NCI-H1436 treated with DMSO at 0.1 percent for 48 hours (cell line): ENCODE measurements at regions not wholly inside any gene's neighbourhood (a gene's known extent, or its start where the extent isn't known, plus 50 kb on each side); places are given as distances from the start of the nearest gene placed in this dataset.

Source experiments
- DNase-seq: peaks from one replicate; lab custom pipeline; 2025; lab: John Stamatoyannopoulos, UW

DNA sequence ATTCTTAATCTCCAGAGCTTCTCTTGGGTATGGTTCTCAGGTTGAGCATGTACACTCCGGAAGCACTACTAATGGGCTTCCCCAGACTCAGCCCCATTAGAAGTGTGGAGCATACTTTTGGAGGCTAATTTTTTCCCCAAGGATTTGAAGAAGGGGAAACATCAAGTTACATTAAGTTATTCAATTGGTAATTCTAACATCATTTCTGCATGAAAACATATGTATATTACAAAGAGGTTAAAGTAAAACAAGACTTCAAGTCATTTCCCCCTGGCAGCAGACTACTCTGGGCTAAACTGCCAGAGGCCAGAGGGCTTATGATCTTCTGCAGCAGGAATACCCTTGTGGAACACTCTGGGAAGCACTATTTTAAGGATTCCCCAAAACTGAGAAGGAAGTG, 227.7 kb upstream of the STK17B start:
- no peak for DNase-seq

DNA sequence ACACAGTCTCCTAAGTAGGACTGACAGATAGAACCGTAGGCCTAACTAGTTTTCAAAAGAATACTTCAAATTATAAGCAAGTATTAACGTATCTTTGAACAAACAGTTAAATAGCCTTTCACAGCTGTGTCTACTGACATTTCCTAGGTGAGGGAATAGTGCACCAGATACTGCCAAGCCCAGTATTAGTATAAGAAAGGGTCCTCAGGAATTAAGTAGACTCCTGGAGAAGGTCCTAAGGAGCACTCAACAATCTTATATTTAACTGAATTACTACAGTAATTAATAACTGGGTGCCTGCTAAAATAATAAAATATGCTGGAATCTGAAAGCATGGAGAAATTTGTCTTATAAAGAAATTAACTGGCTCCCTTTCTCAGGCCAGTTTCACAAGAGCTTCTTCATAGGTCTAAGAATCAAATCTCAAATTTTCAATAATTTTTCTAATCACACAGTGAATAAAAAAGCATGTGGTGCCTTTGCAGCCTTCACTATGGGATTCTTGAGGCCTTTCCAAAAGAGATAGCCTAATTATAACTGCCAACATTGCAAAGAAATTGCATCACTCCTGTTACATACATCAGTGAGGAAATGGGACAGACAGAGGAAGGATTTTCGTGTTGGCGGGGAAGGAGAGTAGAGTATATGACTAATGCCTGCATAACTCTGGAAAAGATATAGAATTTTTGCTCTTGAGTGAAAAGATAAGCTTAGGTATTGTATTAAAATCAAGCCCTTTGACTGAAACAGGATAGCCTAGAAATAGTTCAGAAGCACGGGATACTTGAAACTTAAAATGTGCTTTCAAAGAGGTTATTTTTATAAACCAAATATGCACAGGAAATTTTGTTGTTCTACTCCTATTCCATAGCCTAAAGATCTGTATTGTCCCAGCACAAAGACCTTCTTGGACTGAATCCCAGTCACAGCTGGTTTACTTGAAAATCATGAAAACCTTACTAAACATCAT, 228.6 kb upstream of the STK17B start:
- no peak for DNase-seq

GRCh38 chr2:196403471-196403870, 232.1 kb upstream of the STK17B start:
- no peak for DNase-seq

DNA sequence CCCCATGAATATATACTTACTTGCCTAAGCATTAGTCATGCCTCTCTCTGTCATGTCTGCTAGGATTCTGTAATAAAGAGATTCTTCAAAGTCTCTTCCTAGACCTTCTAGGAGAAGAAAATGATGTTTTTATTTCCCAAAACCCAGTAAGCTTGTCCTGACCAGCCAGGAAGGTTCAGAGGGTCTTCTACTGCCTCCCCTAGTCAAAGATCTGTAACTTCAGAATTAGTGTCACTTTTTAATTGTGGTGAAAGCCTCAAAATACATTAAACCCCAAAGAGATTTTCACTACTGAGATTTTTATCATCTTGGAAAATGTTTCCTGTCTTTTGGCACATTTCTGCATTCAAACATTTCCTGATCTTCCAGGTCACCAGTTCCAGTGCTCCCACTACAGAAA, 232.9 kb upstream of the STK17B start:
- no peak for DNase-seq

DNA sequence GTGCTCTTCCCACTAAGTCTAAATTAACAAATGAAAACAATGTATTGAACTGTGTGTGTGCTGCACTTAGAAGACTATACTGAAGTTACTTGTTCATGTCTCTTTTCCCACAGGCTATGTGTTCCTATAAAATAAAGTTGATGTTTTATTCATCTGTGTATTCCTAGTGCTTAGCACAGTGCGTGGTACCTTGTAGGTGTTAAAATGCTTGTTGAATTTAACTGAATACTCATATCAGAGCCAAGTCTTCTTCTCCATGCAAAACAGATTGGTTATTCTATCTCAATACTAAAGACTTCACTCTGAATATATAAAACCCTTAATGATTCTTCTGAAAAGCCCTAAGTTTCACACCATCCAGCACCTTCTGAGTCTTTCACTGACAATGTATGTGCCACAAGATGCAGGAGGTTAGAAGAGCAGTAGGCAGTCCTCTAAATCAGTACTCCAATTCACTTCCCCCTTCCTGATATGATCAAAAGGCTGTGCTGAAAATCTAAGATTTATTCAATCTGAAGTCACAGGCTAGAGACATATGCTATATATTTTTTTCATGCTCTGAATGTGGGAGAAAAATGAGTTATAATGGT, 231.7 kb upstream of the CCDC150 start:
- no peak for DNase-seq

DNA sequence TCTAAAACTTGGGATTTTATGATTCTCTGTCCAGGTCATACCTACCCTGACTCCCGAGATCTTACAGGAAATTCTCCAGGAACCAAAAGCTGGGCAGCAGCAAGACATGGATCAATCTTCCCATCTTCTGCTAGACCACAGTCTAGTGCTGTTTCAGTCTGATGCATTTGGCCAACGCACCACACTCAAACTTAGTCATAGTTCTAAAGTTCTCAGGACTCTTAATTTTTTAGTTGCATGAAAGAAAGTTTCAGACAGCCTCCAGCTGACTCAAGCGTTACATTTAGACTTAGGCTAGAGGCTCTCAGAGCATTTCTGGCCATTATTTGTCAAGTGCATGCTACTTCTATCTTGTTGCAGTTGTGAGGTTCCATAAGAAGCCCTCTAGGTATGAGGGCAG, 230.1 kb upstream of the CCDC150 start:
- no peak for DNase-seq

DNA sequence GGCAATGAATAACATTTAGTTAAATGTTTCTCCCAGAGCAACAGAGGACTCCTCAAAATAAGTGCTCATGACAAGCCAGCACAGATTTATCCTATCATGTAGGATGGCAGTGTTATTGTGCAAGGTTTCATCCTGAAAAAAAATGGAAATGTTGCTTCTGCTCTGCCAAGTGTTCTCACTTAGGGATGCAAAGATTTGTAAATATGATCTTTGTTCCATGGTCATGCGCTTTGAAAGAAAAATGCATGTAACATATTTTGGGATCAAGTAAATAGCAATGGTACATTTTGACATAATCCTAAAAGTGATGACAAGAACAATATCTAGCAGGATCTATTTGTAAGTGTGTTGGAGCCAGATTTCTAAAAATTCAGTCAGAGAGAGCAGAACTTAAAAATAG, 229.5 kb upstream of the CCDC150 start:
- DNase-seq, result no peak

GRCh38 chr2:196413821-196414274, 225.7 kb upstream of the CCDC150 start:
- DNase-seq, result no peak

GRCh38 chr2:196415384-196415783, 224.1 kb upstream of the CCDC150 start:
- no peak for DNase-seq

DNA sequence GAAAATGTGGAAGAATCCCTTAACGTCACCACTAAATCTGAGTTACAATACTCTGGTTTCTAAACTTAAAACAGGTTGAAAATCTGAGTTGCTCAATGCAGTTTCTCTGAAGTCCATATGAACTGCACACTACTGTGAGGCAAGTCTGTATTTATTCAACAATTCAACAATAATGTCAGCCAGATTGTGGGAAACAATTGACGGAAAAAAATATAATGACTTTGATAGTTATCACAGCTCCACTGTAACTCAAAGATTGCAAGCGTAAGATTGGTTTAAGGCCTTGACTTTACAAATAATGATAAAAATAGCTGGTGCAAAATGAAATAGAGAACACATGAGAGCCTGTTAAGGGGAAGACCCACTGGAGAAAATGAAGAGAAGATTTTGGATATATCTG, 219.4 kb upstream of the CCDC150 start:
- no peak for DNase-seq

DNA sequence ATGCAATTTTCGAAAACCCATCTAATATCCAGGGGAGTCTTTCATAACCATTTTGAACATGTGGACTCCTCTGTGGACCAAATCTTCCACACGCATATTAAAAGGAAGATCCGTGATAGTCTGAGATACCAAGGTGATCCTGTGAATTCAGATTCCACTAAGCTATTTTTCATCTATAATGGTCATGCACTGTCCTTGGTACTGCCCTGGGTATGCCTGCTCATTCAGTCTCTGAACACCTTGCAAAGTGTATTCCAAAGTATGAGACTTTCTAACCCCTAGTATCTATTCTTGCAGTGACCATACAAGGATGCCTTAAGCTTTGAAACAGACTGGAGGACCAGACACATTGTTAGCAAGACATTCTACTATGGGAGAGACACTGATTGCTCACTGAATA, 217.6 kb upstream of the CCDC150 start:
- no peak for DNase-seq

- DNase-seq, result no peak
These were observed 217.2 kb upstream of the CCDC150 start for GRCh38 chr2:196422361-196422760.

GRCh38 chr2:196426122-196426521, 213.4 kb upstream of the CCDC150 start:
- DNase-seq, result no peak

DNA sequence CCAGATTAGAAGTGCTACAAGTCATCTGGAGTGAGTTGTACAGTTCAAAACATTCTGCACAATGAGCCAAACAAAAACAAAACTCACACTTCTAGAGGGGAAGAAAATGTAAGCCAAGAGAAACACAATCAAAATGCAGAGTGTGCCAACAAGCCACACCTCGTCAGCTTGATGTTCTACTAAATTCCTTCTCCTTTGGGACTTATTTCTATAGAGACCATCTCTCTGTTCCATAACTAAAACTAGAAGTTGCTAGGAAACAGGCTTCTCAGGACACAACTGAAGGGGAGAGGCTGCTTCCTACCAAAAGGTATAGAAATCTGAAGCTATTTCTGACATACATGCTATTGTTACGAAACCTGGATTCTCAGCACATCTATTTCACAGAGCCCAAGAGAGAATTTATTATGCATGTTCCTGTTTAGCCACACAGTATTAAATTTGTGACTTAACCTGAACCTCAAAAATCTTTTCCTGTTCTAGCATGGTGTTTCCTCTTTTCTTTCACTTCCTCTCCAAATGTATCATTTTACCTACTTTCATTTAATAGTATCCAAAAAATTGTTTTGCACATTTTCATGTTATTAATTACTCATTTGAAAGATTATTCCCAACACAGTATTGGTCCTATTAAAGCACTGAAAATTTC, 211.4 kb upstream of the CCDC150 start:
- DNase-seq, result no peak

DNA sequence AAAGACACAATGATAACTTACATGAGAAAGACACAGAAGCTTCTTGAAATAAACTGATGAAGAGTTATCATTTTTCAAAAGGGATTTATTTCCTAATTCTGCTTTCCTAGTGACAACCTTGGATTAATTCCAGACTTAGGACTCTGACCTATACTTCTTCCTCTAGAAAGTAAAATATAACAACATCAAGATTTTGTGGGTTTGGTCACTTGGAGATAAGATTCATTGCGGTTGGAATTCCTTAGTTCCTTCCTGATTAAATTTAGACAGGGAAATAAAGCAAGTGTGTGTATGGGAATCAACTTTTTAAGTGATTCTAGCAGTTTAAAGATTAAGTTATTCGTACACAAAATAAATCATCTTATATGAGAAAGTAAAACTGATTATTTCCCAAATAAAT, 208.4 kb upstream of the CCDC150 start:
- no peak for DNase-seq

DNA sequence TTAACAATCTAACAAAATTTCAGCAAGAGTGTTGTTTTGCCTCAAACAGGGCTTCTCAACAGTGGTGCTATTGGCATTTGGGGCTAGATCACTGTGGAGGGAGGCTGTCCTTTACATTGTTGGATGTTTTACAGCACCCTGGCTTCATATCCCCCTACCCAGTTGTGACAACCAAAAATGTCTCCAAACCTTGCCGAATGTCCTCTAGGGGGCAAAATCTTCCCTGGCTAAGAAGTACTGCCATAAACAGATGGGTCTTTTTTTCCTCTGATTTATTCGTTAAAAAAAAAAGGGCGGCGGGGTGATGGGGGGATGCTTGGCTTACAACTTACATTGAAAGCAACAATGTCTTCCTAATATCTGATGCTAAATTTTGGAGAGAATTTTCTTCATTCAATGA, 207.6 kb upstream of the CCDC150 start:
- no peak for DNase-seq

DNA sequence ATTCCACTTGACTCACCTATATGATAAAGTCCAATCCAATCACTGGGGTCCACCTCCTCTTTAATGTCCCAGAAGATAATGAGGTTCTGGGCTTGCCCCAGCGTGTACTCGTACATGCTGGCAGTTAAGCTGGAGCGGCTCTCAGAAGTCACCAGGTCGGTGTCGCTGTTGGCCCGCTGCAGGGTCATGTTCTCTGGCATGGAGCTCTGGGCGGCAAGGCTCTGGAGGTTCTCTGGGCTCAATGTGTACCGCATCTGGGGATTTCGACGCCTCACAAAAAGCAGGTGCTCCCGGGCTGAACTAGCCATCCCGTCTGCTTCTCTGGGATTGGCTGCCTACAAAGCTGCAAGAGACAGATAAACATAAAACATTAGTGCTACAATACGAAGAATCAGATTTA, 206.4 kb upstream of the CCDC150 start:
- no peak for DNase-seq

DNA sequence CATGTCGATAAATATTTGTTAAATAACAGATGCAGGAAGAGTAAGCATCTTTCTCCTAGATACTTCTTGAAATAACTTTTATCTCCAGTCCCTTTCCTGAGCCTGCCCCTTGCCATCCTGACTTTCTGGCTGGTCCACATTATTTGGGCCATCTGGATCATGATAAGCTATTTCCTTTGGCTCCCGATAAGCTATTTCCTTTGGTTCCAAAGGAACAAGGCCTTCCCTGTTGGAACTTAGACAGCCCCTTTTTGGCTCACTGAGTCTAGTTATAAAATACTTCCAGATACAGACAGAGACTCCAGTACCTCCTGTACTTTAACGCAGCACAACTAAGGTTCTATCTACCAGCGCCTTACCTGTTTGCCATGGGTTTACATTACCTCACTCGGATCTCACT, 205.3 kb upstream of the CCDC150 start:
- DNase-seq, result no peak

- DNase-seq, result no peak
These were observed 204.3 kb upstream of the CCDC150 start for GRCh38 chr2:196435189-196435588.

DNA sequence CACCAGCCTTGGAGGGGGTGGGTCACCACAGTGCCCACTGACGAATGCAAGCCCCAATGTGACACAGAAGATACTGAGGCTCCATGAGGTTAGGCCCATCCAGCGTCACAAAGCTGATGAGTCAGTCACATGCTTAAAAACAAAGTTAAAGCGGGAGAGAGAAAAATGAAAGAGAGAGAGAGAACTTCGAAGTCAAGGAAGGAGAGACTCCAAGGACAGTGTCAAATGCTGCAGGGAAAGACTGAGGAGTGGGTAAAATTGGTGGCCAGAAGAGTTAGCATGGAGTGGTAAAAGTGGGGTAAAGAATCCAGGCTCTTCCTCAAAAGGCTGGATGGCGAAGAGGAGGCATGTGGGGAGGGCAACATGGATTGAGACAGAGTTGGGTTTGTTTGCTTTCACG, 201.9 kb upstream of the CCDC150 start:
- no peak for DNase-seq

DNA sequence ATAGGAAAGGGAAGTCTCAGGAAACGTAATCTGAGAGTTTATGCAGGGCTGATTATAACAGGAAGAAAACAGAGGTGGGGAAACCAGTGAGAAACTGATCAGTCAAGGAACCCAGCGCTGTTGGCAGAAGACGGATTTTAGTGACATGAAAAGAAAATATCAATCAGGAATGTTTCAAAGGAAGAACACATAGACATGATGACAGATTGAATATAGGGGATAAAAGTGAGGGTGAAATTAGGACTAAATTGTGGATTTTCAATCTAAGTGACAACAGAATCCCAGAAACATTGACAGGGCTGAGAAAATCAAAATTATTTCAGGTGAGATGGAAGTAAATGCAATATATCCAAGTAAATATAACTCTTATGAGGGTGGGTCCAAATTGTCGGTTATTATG, 199.8 kb upstream of the CCDC150 start:
- DNase-seq, result no peak

GRCh38 chr2:196440413-196440812, 199.1 kb upstream of the CCDC150 start:
- no peak for DNase-seq

GRCh38 chr2:196441527-196441926, 198.0 kb upstream of the CCDC150 start:
- no peak for DNase-seq
